Upper lobe of right lung (tissue), 1 donor: ENCODE measurements at regions not wholly inside any gene's neighbourhood (a gene's known extent, or its start where the extent isn't known, plus 50 kb on each side); places are given as distances from the start of the nearest gene placed in this dataset.
"Not testable (repeated sequence)": the region's sequence is repeated elsewhere in the genome, so short reads cannot be mapped to it uniquely, and the experiment has no call there.

Experiments
- ATAC-seq: fragments of 200-7000 bp; cut with Tn5 transposase; one replicate; pipeline ENCODE4 v1.9.1; 2020; ENCODE audit warnings: mild to moderate bottlenecking, moderate library complexity
- DNase-seq: peaks from one replicate; pipeline ENCODE4 v3.0.0-alpha.2; 2020
- H3K27ac ChIP-seq: fragments of 200-600 bp; one replicate; pipeline ENCODE4 v1.8.0; 2022
- H3K27me3 ChIP-seq: fragments of 200-600 bp; one replicate; pipeline ENCODE4 v1.8.0; 2022; ENCODE audit warnings: mild to moderate bottlenecking
- H3K36me3 ChIP-seq: fragments of 200-600 bp; one replicate; pipeline ENCODE4 v1.8.0; 2022
- H3K4me1 ChIP-seq: fragments of 200-600 bp; one replicate; pipeline ENCODE4 v1.8.0; 2022
- H3K4me3 ChIP-seq: fragments of 200-600 bp; one replicate; pipeline ENCODE4 v1.8.0; 2022; ENCODE audit warnings: mild to moderate bottlenecking
- H3K9me3 ChIP-seq: fragments of 200-600 bp; one replicate; pipeline ENCODE4 v1.8.0; 2022
- CTCF ChIP-seq: fragments of 200-600 bp; IDR thresholded peaks from one replicate; pipeline ENCODE4 v1.8.0; 2022; ENCODE audit warnings: antibody characterized with exemption
- intact Hi-C: fragments of 100-400 bp; cut with DNase I; formaldehyde crosslinking; loops from one replicate; pipeline ENCODE4 v1.11.0; 2022
- donor health status: DM: no; HTN: yes; CAD: no; lungs with severe emphysema.

- no peaks in the 10 kb centered on the region for H3K36me3 ChIP-seq
- no peak for DNase-seq
- no peaks in the 10 kb centered on the region for H3K9me3 ChIP-seq
- no peaks in the 10 kb centered on the region for H3K27me3 ChIP-seq
- no peak overlapping the region for H3K4me3 ChIP-seq
- H3K4me1 ChIP-seq, result peaks cover 10% of the 10 kb centered on the region
- H3K27ac ChIP-seq, result no peak overlapping the region
- TF ChIP-seq CTCF, result no peak
- intact Hi-C loops, result no loop called here
- no peak for ATAC-seq
These were observed 185.3 kb downstream of the RPS24 start for GRCh38 chr10:78218798-78219490.

GRCh38 chr10:78219568-78219967 is 185.9 kb downstream of the RPS24 start:
- intact Hi-C loops, H3K27ac ChIP-seq, H3K9me3 ChIP-seq, H3K4me1 ChIP-seq, H3K27me3 ChIP-seq, ATAC-seq, DNase-seq, H3K36me3 ChIP-seq, H3K4me3 ChIP-seq: not testable (repeated sequence)

GRCh38 chr10:78220781-78221180 is 187.1 kb downstream of the RPS24 start:
- H3K27me3 ChIP-seq, result no peaks in the 10 kb centered on the region
- no peak overlapping the region for H3K4me3 ChIP-seq
- no peaks in the 10 kb centered on the region for H3K9me3 ChIP-seq
- intact Hi-C loops, result no loop called here
- TF ChIP-seq CTCF, result no peak
- no peaks in the 10 kb centered on the region for H3K36me3 ChIP-seq
- no peak overlapping the region for H3K27ac ChIP-seq
- ATAC-seq (no peak), DNase-seq (no peak)
- peaks cover 5% of the 10 kb centered on the region for H3K4me1 ChIP-seq

- TF ChIP-seq CTCF, result no peak
- no peaks in the 10 kb centered on the region for H3K36me3 ChIP-seq
- H3K27me3 ChIP-seq, result no peaks in the 10 kb centered on the region
- H3K27ac ChIP-seq, result no peak overlapping the region
- intact Hi-C loops, result no loop called here
- no peak for ATAC-seq
- DNase-seq, result no peak
- peaks cover 5% of the 10 kb centered on the region for H3K4me1 ChIP-seq
- H3K9me3 ChIP-seq, result no peaks in the 10 kb centered on the region
- no peak overlapping the region for H3K4me3 ChIP-seq
These were observed 188.6 kb downstream of the RPS24 start for GRCh38 chr10:78222096-78222790.

- Histone ChIP-seq H3K27ac (no peak overlapping the region), H3K27me3 (no peaks in the 10 kb centered on the region), H3K36me3 (no peaks in the 10 kb centered on the region), H3K4me1 (no peaks in the 10 kb centered on the region), H3K4me3 (no peak overlapping the region), H3K9me3 (no peaks in the 10 kb centered on the region)
- TF ChIP-seq CTCF, result no peak
- no peak for ATAC-seq
- intact Hi-C loops, result no loop called here
- DNase-seq, result no peak
These were observed 189.4 kb downstream of the RPS24 start for GRCh38 chr10:78223088-78223487.

GRCh38 chr10:78224602-78225001 is 190.9 kb downstream of the RPS24 start:
- ATAC-seq, result no peak
- TF ChIP-seq CTCF, result no peak
- intact Hi-C loops, result no loop called here

More at GRCh38 chr10:78224602-78225001, 190.9 kb downstream of the RPS24 start:
- Histone ChIP-seq H3K4me1 (no peaks in the 10 kb centered on the region), H3K4me3 (no peak overlapping the region), H3K27me3 (no peaks in the 10 kb centered on the region), H3K36me3 (no peaks in the 10 kb centered on the region), H3K27ac (no peak overlapping the region), H3K9me3 (no peaks in the 10 kb centered on the region)
- no peak for DNase-seq
